OCI-LY3 (cell line): ENCODE measurements at regions not wholly inside any gene's neighbourhood (a gene's known extent, or its start where the extent isn't known, plus 50 kb on each side); places are given as distances from the start of the nearest gene placed in this dataset.

Experiments
- EZH2phosphoT487 ChIP-seq: fragments of 200-600 bp; shearing (Covaris generic); IDR thresholded peaks from 2 replicates; pipeline ENCODE4 v1.6.1; 2018; ENCODE audit warnings: antibody characterized with exemption, mixed run types, low read depth
- TF ChIP-seq, protein P1 (sequence below): fragments of 200-600, 300-600 bp; sonication (generic); IDR thresholded peaks from 2 replicates; pipeline ENCODE4 v1.5.1; 2014; ENCODE audit warnings: antibody characterized with exemption, low read length, low read depth

- no peak for TF ChIP-seq EZH2phosphoT487
- TF ChIP-seq, protein P1, sequence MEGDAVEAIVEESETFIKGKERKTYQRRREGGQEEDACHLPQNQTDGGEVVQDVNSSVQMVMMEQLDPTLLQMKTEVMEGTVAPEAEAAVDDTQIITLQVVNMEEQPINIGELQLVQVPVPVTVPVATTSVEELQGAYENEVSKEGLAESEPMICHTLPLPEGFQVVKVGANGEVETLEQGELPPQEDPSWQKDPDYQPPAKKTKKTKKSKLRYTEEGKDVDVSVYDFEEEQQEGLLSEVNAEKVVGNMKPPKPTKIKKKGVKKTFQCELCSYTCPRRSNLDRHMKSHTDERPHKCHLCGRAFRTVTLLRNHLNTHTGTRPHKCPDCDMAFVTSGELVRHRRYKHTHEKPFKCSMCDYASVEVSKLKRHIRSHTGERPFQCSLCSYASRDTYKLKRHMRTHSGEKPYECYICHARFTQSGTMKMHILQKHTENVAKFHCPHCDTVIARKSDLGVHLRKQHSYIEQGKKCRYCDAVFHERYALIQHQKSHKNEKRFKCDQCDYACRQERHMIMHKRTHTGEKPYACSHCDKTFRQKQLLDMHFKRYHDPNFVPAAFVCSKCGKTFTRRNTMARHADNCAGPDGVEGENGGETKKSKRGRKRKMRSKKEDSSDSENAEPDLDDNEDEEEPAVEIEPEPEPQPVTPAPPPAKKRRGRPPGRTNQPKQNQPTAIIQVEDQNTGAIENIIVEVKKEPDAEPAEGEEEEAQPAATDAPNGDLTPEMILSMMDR = no peak
Observed at GRCh38 chr7:52980129-52980528, 55.3 kb upstream of the POM121L12 start.
